ENCODE measurements at regions not wholly inside any gene's neighbourhood (a gene's known extent, or its start where the extent isn't known, plus 50 kb on each side); places are given as distances from the start of the nearest gene placed in this dataset.

GRCh38 chr3:147713234-147714133, 304.3 kb downstream of the ZIC1 start:
- Mint-ChIP-seq H3K9me3 (peaks cover 43% of the 10 kb centered on the region), H3K36me3 (ENCODE audit: low read depth) (no peaks in the 10 kb centered on the region), H3K27ac (no peak overlapping the region), H3K4me1 (ENCODE audit: low read depth) (no peaks in the 10 kb centered on the region), H3K27me3 (no peaks in the 10 kb centered on the region), H3K4me3 (no peak overlapping the region)
- intact Hi-C loops (cut with micrococcal nuclease): no loop called here

- no peak overlapping the region for H3K27ac Mint-ChIP-seq
- H3K4me3 Mint-ChIP-seq: no peak overlapping the region
- H3K9me3 Mint-ChIP-seq: peaks cover 15% of the 10 kb centered on the region
- intact Hi-C loops (cut with micrococcal nuclease): no loop called here
- H3K4me1 Mint-ChIP-seq (ENCODE audit: low read depth): no peaks in the 10 kb centered on the region
- no peaks in the 10 kb centered on the region for H3K27me3 Mint-ChIP-seq
- H3K36me3 Mint-ChIP-seq (ENCODE audit: low read depth): no peaks in the 10 kb centered on the region
Observed at GRCh38 chr3:147729641-147730040, 320.5 kb downstream of the ZIC1 start.

DNA sequence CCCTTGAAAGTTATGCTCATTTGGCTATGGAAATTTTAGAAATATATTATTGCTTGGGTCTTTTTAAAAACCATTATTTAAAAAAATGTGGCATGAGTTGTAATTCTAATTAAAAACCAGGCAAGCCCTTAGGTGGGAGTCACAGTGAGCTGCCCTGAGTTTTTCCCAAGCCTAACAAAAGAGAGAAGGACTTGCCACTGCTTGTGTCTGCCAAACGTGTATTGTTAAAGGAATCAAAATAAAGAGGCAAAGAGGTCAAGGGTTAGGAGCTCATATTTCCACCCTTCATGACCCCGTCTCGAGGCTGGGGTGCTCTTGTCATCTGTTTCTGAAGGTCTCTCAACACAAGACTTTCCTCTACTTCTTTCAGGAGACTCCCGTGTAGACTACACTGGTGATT, 321.1 kb downstream of the ZIC1 start:
- H3K4me1 Mint-ChIP-seq (ENCODE audit: low read depth): no peaks in the 10 kb centered on the region
- peaks cover 9% of the 10 kb centered on the region for H3K9me3 Mint-ChIP-seq
- no peak overlapping the region for H3K27ac Mint-ChIP-seq
- H3K36me3 Mint-ChIP-seq (ENCODE audit: low read depth): no peaks in the 10 kb centered on the region
- intact Hi-C loops (cut with micrococcal nuclease): no loop called here
- H3K4me3 Mint-ChIP-seq: no peak overlapping the region
- no peaks in the 10 kb centered on the region for H3K27me3 Mint-ChIP-seq

DNA sequence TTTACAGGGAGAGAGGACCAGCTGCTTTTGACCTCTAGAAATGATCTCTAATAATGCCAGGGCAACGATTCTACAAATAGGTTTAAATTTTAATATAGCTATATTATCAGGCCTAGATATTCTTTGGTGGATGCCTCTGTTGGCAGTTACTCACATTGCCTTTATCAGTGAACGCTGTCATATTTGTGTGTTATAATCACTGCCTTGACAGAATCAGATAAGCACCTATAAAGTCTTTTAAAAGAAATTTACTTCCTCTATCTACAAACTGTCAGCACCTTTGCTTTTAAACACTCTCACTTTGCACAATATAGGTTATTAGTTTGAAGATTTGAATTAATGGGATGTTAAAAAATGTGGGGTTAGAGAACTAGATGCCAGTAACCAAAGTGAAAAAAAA, 324.1 kb downstream of the ZIC1 start:
- Mint-ChIP-seq H3K9me3 (no peaks in the 10 kb centered on the region), H3K4me1 (ENCODE audit: low read depth) (no peaks in the 10 kb centered on the region), H3K27me3 (no peaks in the 10 kb centered on the region), H3K36me3 (ENCODE audit: low read depth) (no peaks in the 10 kb centered on the region), H3K4me3 (no peak overlapping the region), H3K27ac (no peak overlapping the region)
- intact Hi-C loops (cut with micrococcal nuclease): no loop called here

GRCh38 chr3:147735616-147736015, 326.5 kb downstream of the ZIC1 start:
- intact Hi-C loops (cut with micrococcal nuclease): no loop called here
- H3K27ac Mint-ChIP-seq: no peak overlapping the region
- no peaks in the 10 kb centered on the region for H3K27me3 Mint-ChIP-seq
- H3K4me1 Mint-ChIP-seq (ENCODE audit: low read depth): no peaks in the 10 kb centered on the region
- H3K9me3 Mint-ChIP-seq: no peaks in the 10 kb centered on the region
- H3K4me3 Mint-ChIP-seq: no peak overlapping the region
- H3K36me3 Mint-ChIP-seq (ENCODE audit: low read depth): no peaks in the 10 kb centered on the region

- Mint-ChIP-seq H3K36me3 (ENCODE audit: low read depth) (no peaks in the 10 kb centered on the region), H3K27me3 (no peaks in the 10 kb centered on the region), H3K4me1 (ENCODE audit: low read depth) (no peaks in the 10 kb centered on the region), H3K9me3 (no peaks in the 10 kb centered on the region), H3K4me3 (no peak overlapping the region), H3K27ac (no peak overlapping the region)
- intact Hi-C loops (cut with micrococcal nuclease): no loop called here
Observed at GRCh38 chr3:147736226-147736625, 327.1 kb downstream of the ZIC1 start.

GRCh38 chr3:147737376-147737775, 328.2 kb downstream of the ZIC1 start:
- Mint-ChIP-seq H3K27ac (no peak overlapping the region), H3K9me3 (no peaks in the 10 kb centered on the region)
- intact Hi-C loops (cut with micrococcal nuclease): no loop called here

GRCh38 chr3:147740928-147741327, 331.8 kb downstream of the ZIC1 start:
- Mint-ChIP-seq H3K4me1 (ENCODE audit: low read depth) (no peaks in the 10 kb centered on the region), H3K4me3 (no peak overlapping the region), H3K27me3 (no peaks in the 10 kb centered on the region), H3K9me3 (no peaks in the 10 kb centered on the region), H3K27ac (no peak overlapping the region), H3K36me3 (ENCODE audit: low read depth) (no peaks in the 10 kb centered on the region)
- intact Hi-C loops (cut with micrococcal nuclease): no loop called here

More at GRCh38 chr3:147737376-147737775, 328.2 kb downstream of the ZIC1 start:
- Mint-ChIP-seq H3K4me3 (no peak overlapping the region), H3K4me1 (ENCODE audit: low read depth) (no peaks in the 10 kb centered on the region), H3K36me3 (ENCODE audit: low read depth) (no peaks in the 10 kb centered on the region), H3K27me3 (no peaks in the 10 kb centered on the region)

DNA sequence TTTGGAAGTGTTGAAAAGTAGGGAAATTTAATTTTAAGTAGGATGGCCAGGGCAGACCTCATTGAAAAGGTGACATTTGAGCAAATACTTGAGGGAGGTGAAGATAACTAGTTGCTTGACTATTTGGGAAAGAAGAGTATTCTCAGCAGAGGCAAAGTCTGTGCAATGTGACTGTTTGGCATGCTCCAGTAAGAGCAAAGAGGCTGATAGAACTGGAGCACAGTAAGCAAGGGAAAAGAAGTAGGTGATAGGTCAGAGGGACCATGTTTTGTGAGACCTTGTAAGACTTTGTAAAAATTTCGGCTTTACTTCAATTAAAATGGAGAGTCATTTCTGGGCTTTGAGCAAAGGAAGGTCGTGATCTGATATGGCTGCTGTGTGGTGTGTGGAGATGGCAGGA, 335.8 kb downstream of the ZIC1 start:
- Mint-ChIP-seq H3K27ac (no peak overlapping the region), H3K9me3 (peaks cover 17% of the 10 kb centered on the region), H3K27me3 (no peaks in the 10 kb centered on the region), H3K4me3 (no peak overlapping the region), H3K4me1 (ENCODE audit: low read depth) (no peaks in the 10 kb centered on the region), H3K36me3 (ENCODE audit: low read depth) (no peaks in the 10 kb centered on the region)
- intact Hi-C loops (cut with micrococcal nuclease): no loop called here

GRCh38 chr3:147755310-147755709, 346.1 kb downstream of the ZIC1 start:
- H3K27ac Mint-ChIP-seq: no peak overlapping the region
- H3K4me3 Mint-ChIP-seq: no peak overlapping the region
- no peaks in the 10 kb centered on the region for H3K36me3 Mint-ChIP-seq (ENCODE audit: low read depth)
- no peaks in the 10 kb centered on the region for H3K9me3 Mint-ChIP-seq
- intact Hi-C loops (cut with micrococcal nuclease): no loop called here
- H3K27me3 Mint-ChIP-seq: no peaks in the 10 kb centered on the region
- no peaks in the 10 kb centered on the region for H3K4me1 Mint-ChIP-seq (ENCODE audit: low read depth)

DNA sequence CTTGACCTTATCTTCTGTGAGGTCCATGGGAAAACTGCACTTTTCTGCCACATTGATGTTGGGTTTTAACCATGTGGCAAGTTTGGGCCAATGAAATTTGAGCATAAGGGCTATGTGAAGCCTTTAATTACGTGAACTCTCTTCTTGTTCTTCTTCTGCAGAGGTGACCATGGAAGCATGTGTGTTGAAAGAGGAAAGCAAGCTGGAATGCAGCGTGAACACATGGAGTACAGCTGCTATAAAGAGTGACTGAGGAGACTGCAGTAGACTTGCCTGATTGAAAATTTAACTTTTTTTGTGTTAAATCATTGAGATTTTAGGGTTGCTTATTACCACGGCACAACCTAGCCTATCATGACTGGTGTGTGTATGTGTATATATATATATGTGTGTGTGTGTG, 347.3 kb downstream of the ZIC1 start:
- no peaks in the 10 kb centered on the region for H3K27me3 Mint-ChIP-seq
- no peaks in the 10 kb centered on the region for H3K4me1 Mint-ChIP-seq (ENCODE audit: low read depth)
- H3K36me3 Mint-ChIP-seq (ENCODE audit: low read depth): no peaks in the 10 kb centered on the region
- intact Hi-C loops (cut with micrococcal nuclease): no loop called here
- no peaks in the 10 kb centered on the region for H3K9me3 Mint-ChIP-seq
- H3K4me3 Mint-ChIP-seq: no peak overlapping the region
- no peak overlapping the region for H3K27ac Mint-ChIP-seq

- H3K27me3 Mint-ChIP-seq: no peaks in the 10 kb centered on the region
- intact Hi-C loops (cut with micrococcal nuclease): no loop called here
- H3K27ac Mint-ChIP-seq: no peak overlapping the region
Observed at GRCh38 chr3:147757866-147758265, 348.7 kb downstream of the ZIC1 start.

GRCh38 chr3:147758771-147759170, 349.6 kb downstream of the ZIC1 start:
- H3K27me3 Mint-ChIP-seq: no peaks in the 10 kb centered on the region
- no peak overlapping the region for H3K27ac Mint-ChIP-seq
- no peak overlapping the region for H3K4me3 Mint-ChIP-seq
- H3K9me3 Mint-ChIP-seq: no peaks in the 10 kb centered on the region
- no peaks in the 10 kb centered on the region for H3K36me3 Mint-ChIP-seq (ENCODE audit: low read depth)
- intact Hi-C loops (cut with micrococcal nuclease): no loop called here
- H3K4me1 Mint-ChIP-seq (ENCODE audit: low read depth): no peaks in the 10 kb centered on the region

More at GRCh38 chr3:147757866-147758265, 348.7 kb downstream of the ZIC1 start:
- no peak overlapping the region for H3K4me3 Mint-ChIP-seq
- H3K9me3 Mint-ChIP-seq: no peaks in the 10 kb centered on the region
- no peaks in the 10 kb centered on the region for H3K36me3 Mint-ChIP-seq (ENCODE audit: low read depth)
- no peaks in the 10 kb centered on the region for H3K4me1 Mint-ChIP-seq (ENCODE audit: low read depth)

- Mint-ChIP-seq H3K4me3 (no peak overlapping the region), H3K27ac (no peak overlapping the region), H3K9me3 (no peaks in the 10 kb centered on the region)
Observed at GRCh38 chr3:147760085-147760484, 350.9 kb downstream of the ZIC1 start.

GRCh38 chr3:147760941-147761340, 351.8 kb downstream of the ZIC1 start:
- no peak overlapping the region for H3K27ac Mint-ChIP-seq
- no peak overlapping the region for H3K4me3 Mint-ChIP-seq
- H3K9me3 Mint-ChIP-seq: no peaks in the 10 kb centered on the region
- no peaks in the 10 kb centered on the region for H3K36me3 Mint-ChIP-seq (ENCODE audit: low read depth)
- H3K27me3 Mint-ChIP-seq: no peaks in the 10 kb centered on the region
- intact Hi-C loops (cut with micrococcal nuclease): no loop called here
- H3K4me1 Mint-ChIP-seq (ENCODE audit: low read depth): no peaks in the 10 kb centered on the region

More at GRCh38 chr3:147760085-147760484, 350.9 kb downstream of the ZIC1 start:
- no peaks in the 10 kb centered on the region for H3K27me3 Mint-ChIP-seq
- no peaks in the 10 kb centered on the region for H3K36me3 Mint-ChIP-seq (ENCODE audit: low read depth)
- no peaks in the 10 kb centered on the region for H3K4me1 Mint-ChIP-seq (ENCODE audit: low read depth)
- intact Hi-C loops (cut with micrococcal nuclease): no loop called here
